Stimulated activated CD4-positive, alpha-beta T cell treated with anti-CD3 and anti-CD28 coated beads, Interleukin-2, amount 100 ng/mL, for 24 hours (primary cell): ENCODE measurements at regions not wholly inside any gene's neighbourhood (a gene's known extent, or its start where the extent isn't known, plus 50 kb on each side); places are given as distances from the start of the nearest gene placed in this dataset.

ENCODE experiments used
- DNase-seq, 2 donors: peaks; one replicate each; pipeline ENCODE4 v3.0.0-alpha.2; 2020

- no peak for DNase-seq
These were observed 240.0 kb upstream of the ZFHX3 start for GRCh38 chr16:73287859-73288405.

- no peak for DNase-seq
These were observed 238.7 kb upstream of the ZFHX3 start for GRCh38 chr16:73286346-73287267.

GRCh38 chr16:73285436-73286201 is 237.7 kb upstream of the ZFHX3 start:
- no peak for DNase-seq

DNA sequence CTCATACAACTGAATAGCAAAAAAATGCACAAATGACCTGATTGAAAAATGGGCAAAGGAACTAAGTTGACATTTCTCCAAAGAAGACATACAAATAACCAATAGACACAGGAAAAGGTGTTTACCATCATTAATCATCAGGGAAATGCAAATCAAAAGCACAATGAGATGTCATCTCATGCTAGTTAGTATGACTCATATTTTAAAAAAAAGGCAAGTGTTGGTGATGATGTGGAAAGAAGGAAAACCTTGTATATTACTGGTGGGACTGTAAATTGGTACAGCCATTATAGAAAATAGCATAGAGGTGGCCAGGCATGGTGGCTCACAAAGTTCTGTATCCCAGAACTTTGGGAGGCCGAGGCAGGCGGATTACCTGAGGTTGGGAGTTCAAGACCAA is 232.5 kb upstream of the ZFHX3 start:
- no peak for DNase-seq

GRCh38 chr16:73279451-73279850 is 231.5 kb upstream of the ZFHX3 start:
- no peak for DNase-seq

DNA sequence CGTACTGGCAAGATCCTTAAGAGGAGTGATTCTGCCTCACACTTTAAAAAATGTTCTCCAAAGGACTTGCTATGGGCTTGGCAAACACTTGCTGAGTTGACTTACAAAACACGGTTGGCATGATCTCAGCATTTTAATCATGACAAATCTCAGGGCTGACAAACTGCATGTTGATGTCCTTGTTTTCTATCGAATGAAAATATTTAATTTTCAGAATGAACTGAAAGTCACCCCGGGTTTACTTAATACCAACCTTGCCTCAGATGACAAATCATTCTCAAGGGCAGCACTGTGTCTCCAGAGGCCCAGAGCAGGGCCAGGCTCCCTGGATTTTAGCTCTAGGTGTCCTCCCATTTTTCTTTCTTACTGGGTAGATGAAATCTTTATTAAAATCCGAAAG is 229.1 kb upstream of the ZFHX3 start:
- no peak for DNase-seq

GRCh38 chr16:73275448-73275847 is 227.5 kb upstream of the ZFHX3 start:
- DNase-seq, result no peak

DNA sequence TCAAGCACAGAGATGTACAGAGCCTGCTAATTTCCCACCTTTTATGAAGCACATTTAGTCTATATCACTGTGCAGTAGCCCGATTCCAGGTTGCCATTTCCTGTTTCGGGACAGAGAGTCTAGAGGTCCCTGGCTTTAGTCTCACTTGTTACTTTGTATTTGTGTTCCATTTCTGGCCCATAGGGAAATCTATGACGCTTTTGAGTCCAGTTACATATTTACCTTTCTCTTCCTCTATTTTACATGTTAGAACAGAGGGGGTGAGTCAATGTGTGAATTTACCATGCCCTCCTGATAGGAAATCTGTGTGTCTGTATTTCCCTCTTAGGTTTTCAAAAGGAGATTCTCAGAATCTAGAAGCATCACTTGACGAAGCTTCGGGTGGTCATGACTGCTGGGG is 227.1 kb upstream of the ZFHX3 start:
- DNase-seq, result no peak

- DNase-seq, result no peak
These were observed 226.2 kb upstream of the ZFHX3 start for GRCh38 chr16:73274140-73274539.

DNA sequence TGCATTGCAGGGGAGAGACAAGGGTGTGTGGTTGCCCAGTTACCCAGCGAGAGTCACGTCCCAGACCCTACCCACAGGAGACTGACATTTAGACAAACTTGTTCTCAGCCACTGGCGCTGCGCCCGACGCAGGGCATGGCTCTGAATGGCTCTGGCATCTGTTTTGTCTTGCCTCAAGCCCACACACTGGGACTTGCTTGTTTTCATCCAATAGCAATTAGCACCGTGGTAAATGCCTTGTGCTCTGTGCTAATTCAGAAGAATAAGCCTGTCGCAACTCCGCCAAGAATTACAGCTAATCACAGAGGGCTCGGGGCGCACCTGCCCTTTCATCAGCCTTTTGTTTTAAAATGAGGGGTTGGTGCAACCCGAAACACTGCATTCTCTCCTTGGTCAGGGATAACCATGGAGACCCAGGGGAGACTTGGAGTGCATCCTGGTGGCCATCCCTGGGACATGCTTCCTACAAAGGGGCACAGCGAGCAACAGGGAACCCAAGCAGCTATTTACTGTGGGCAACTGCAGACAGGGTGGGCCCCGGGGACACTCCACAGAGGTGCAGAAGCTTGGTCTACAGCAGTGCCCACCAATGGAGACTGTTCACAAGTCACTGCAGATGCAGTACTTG is 220.6 kb upstream of the ZFHX3 start:
- no peak for DNase-seq

DNA sequence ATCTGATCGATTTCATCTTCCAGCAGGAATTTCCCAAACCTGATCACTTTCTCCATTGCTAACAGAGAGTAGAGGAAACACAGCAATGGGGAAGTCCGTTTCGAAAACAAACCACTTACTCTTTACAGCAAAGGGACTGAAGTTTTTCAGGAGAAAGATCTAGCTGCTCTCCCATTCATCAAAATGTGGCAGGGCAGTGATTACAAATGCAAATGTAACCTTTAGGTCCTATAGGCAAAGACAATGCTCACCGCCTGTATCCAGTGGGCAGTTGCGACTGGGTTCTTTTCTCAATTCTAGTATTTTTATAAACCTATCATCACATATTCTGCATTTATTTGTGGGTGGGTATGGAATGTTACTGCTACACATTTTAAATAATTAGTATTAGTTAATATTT is 218.0 kb upstream of the ZFHX3 start:
- no peak for DNase-seq

DNA sequence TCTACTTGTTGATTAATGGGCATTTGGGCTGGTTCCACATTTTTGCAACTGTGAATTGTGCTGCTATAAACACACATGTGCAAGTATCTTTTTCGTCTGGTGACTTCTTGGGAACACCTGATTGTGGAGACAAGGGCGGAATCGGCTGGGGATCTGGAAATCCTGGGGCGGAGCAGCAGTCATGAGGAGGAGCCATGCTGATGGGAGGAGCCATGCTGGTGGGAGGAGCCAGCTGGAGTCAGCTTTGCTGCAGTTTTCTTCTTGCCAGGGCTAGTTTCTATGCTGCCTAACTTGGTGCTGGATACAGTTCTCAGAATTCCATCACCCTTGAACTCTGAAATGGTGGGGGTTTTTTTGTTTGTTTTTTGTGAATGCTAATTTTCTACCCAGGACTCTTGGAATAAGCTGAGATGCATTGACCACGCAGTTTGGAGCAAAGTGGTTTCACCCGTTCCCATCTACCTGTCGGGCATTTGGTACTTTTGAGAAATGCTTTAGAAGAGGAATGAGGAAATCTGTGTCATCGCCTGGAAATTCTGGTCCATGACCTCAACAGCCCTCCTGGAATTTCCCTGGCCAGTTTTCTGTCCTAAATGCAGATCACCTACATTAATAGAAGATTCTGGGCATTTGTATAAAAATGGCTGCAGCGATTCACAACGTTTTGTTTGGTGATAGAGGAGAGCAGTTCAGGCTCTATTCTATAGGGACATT is 217.4 kb upstream of the ZFHX3 start:
- no peak for DNase-seq

DNA sequence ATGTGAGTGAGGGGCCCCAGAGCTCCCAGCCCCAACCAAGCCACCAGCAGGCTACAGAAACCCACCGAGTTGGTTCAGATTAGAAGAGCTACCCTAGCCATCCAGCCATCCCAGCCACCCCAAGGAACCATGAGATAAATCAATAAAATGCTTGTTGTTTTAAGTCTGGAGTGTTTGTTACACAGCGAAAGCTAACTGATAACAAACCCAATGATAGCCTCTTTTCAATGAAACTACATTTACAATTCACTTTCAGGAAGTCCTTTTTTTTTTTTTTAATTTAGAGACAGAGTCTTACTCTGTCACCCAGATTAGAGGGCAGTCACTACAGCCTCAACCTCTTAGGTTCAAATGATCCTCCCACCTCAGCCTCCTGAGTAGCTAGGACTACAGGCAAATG is 215.0 kb upstream of the ZFHX3 start:
- no peak for DNase-seq

DNA sequence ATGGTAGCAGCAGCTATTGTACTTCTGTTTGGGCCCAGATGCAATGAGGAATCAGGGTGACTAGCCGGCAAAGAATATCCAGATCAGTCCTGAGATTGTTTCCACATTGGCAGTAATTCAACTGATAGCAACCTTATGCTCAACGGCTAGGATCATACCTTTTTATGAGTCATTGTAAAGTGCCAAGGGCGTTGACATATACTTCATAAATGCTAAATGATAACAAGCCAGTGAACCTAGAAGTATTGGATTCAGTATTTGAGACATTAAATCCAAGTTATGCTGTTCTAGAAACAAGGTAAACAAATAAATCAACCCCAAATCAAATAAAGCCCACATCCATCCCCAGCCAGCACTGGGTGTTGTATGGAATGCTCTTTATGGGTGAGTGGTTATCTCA is 207.1 kb upstream of the ZFHX3 start:
- DNase-seq, result no peak

GRCh38 chr16:73253922-73254480 is 206.1 kb upstream of the ZFHX3 start:
- DNase-seq, result no peak

DNA sequence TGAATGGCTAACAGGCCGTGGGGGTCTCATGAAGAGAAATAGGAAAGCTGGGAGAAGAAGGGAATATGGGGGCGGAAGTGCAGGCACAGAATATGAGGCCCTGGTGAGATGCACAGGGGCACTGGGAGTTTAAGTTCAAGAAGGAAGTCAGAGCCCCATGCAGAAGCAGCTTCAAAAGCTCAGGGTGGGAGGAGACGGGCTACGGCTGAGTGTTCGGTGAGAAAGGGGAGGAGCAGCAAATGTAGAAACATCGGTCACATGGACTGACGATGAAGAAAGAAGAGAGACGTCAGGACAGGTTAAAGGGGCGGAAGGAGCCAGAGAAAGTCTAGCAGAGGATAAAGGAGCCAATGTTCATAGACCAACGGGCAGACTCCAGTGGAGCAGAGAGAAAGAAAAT is 204.5 kb upstream of the ZFHX3 start:
- DNase-seq, result no peak

DNA sequence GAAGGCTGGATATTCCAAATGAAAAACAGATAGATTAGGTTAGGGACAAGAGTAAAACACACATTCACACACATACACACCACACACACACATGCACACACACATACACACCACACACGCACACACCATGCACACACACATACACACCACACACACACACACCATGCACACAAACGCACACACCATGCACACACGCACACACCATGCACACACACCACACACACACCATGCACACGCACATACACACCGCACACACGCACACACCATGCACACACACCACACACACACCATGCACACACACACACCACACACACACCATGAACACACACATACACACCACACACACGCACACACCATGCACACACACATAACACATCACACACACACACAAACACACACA is 203.7 kb upstream of the ZFHX3 start:
- no peak for DNase-seq

DNA sequence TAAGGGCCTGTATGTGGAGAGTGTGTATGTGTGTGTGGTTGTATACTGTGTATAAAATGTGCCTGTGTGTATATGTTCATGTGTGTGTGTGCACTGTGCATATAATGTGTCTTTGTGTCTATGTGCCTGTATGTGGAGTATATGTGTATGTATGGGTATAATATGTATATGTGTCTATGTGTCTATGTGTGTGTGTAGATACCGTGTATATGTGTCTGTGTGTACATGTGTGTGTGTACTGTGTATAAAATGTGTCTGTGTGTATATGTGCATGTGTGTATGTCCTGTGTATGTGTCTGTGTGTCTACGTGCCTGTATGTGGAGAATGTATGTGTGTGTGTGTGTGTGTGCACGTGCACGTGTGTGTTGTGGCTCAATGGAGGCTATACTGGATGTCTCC is 200.4 kb upstream of the ZFHX3 start:
- no peak for DNase-seq

- DNase-seq, result no peak
These were observed 193.0 kb upstream of the ZFHX3 start for GRCh38 chr16:73240920-73241319.

DNA sequence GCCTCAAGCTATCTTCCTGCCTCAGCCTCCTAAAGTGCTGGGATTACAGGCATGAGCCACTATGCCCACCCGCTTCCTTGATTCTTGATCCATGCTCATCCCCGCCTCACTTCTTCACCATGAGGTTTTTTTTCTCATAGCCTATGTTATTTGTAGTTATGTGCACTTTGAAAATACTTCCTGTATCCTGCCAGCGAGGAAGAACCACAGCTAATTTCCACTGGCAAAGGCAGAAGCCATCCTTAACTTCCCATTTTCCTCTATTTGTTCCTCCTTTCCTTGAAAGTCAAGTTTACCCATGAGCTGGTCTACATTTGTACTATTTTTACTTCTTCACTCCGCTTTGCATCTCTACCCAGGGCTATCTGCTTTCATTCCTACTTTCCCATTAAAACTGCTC is 189.7 kb upstream of the ZFHX3 start:
- DNase-seq, result no peak

GRCh38 chr16:73234496-73234895 is 186.6 kb upstream of the ZFHX3 start:
- no peak for DNase-seq

DNA sequence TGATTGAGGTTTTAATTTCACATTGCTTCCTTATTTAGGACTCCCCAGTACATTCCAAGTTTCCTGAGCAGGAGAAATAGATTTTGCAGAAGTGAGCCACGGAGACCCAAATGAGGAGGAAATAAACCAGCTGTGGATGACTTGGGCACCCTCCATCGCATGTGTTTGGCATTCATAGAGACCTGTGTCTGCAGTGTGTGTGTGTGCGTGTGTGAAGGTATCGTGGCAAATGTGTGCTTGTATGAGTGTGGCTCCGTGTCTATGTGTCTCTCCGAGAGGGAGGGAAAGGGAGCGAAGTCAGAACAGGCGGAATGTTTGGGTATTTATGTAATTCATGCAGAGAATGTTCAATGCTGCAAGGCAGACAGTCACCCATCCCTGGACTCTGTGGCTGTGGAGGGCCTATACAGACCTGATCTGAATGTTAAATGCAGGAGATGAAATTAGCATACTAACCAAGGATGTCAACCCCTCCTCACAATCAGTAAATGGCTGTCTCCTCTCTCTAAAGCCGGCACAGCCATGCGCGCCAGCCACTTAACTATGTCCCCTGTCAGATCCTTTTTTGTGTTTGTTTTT is 186.0 kb upstream of the ZFHX3 start:
- DNase-seq, result no peak
